Fibroblast of lung (primary cell): ENCODE measurements at regions not wholly inside any gene's neighbourhood (a gene's known extent, or its start where the extent isn't known, plus 50 kb on each side); places are given as distances from the start of the nearest gene placed in this dataset.

Experiments used
- DNase-seq, 2 donors: peaks; one replicate each; pipeline versions ENCODE4 v3.0.0 to v3.0.0-alpha.2; 2010; ENCODE audit warnings: low read depth in 2 of 2
- H2AFZ ChIP-seq: 2 replicates; pipeline ENCODE4 v1.5.1; 2012; ENCODE audit warnings: low read length, control low read depth, inconsistent platforms
- H3K27ac ChIP-seq: 2 replicates; pipeline ENCODE4 v1.5.1; 2011; ENCODE audit warnings: low read length, control low read depth; ENCODE audit not compliant: insufficient read depth
- H3K27me3 ChIP-seq: 2 replicates; pipeline ENCODE4 v1.5.1; 2011; ENCODE audit warnings: mild to moderate bottlenecking, low read length; ENCODE audit not compliant: control insufficient read depth, insufficient read depth
- H3K36me3 ChIP-seq: 2 replicates; pipeline ENCODE4 v1.5.1; 2011; ENCODE audit warnings: low read length; ENCODE audit not compliant: control insufficient read depth, insufficient read depth
- H3K4me1 ChIP-seq: 2 replicates; pipeline ENCODE4 v1.5.1; 2011; ENCODE audit warnings: low read length; ENCODE audit not compliant: control insufficient read depth, insufficient read depth; ENCODE audit errors: extremely low read depth
- H3K4me2 ChIP-seq: 2 replicates; pipeline ENCODE4 v1.5.1; 2011; ENCODE audit warnings: low read length, control low read depth; ENCODE audit not compliant: insufficient read depth; ENCODE audit errors: extremely low read depth
- H3K4me3 ChIP-seq, 4 experiments: fragments of 200-600 bp in 1 of 4; sonication (generic) in 1 of 4; replicated peaks in 1 of 4; 2 replicates each; pipeline ENCODE4 v1.5.1; 2011 to 2016; ENCODE audit warnings: low read length in 4 of 4, low read depth in 3 of 4, mild to moderate bottlenecking in 3 of 4, control low read depth in 2 of 4, inconsistent platforms in 1 of 4, mixed read lengths in 1 of 4; ENCODE audit not compliant: insufficient read depth in 1 of 4; ENCODE audit errors: control extremely low read depth in 1 of 4
- H3K79me2 ChIP-seq: 2 replicates; pipeline ENCODE4 v1.5.1; 2012; ENCODE audit warnings: mild to moderate bottlenecking, low read length, inconsistent platforms; ENCODE audit not compliant: control insufficient read depth, insufficient read depth
- H3K9ac ChIP-seq: 2 replicates; pipeline ENCODE4 v1.5.1; 2011; ENCODE audit warnings: mild to moderate bottlenecking, low read length, control low read depth; ENCODE audit not compliant: insufficient read depth
- H3K9me3 ChIP-seq: 2 replicates; pipeline ENCODE4 v1.5.1; 2012; ENCODE audit warnings: low read depth, low read length; ENCODE audit not compliant: control insufficient read depth, insufficient read depth
- H4K20me1 ChIP-seq: 2 replicates; pipeline ENCODE4 v1.5.1; 2011; ENCODE audit warnings: low read length; ENCODE audit not compliant: control insufficient read depth, insufficient read depth; ENCODE audit errors: extremely low read depth
- CTCF ChIP-seq, 2 donors: IDR thresholded peaks in 1 of 2; conservative IDR thresholded peaks in 1 of 2; 1 replicate in 1 of 2; 2 replicates in 1 of 2; pipeline ENCODE4 v1.5.1; 2011 to 2012; ENCODE audit warnings: low read length in 2 of 2, control low read depth in 1 of 2, inconsistent platforms in 1 of 2, low read depth in 1 of 2, mild to moderate bottlenecking in 1 of 2
- EZH2 ChIP-seq: IDR thresholded peaks from 2 replicates; pipeline ENCODE4 v1.5.1; 2012; ENCODE audit warnings: low read length, control low read depth, mild to moderate bottlenecking; ENCODE audit errors: missing control alignments

GRCh38 chr15:100731267-100732152, 129.1 kb downstream of the ASB7 start:
- H3K4me2 ChIP-seq, result no peak overlapping the region
- H3K79me2 ChIP-seq, result no peaks in the 10 kb centered on the region
- no peaks in the 10 kb centered on the region for H3K36me3 ChIP-seq
- H2AFZ ChIP-seq, result no peak overlapping the region
- H3K27ac ChIP-seq, result no peak overlapping the region
- no peaks in the 10 kb centered on the region for H3K27me3 ChIP-seq
- peaks cover 2% of the 10 kb centered on the region for H3K4me1 ChIP-seq
- DNase-seq, result peak in 1 of 2 donors; percentile 47
- no peak overlapping the region for H3K9ac ChIP-seq
- no peaks in the 10 kb centered on the region for H3K9me3 ChIP-seq
- no peaks in the 10 kb centered on the region for H4K20me1 ChIP-seq
- no peak overlapping the region for H3K4me3 ChIP-seq
- TF ChIP-seq EZH2 (no peak), CTCF (conservative IDR thresholded peaks at IDR 0.05 in 1 of 2, IDR thresholded peaks at IDR 0.05 in 1 of 2; ENCODE audit: low read depth in 1 of 2, low read length in 2 of 2) (no peak)

GRCh38 chr15:100732211-100733055, 130.0 kb downstream of the ASB7 start:
- Histone ChIP-seq H4K20me1 (no peaks in the 10 kb centered on the region), H3K36me3 (no peaks in the 10 kb centered on the region), H3K4me2 (no peak overlapping the region), H3K9me3 (no peaks in the 10 kb centered on the region), H3K4me3 (no peak overlapping the region), H3K9ac (no peak overlapping the region), H2AFZ (no peak overlapping the region), H3K4me1 (peaks cover 2% of the 10 kb centered on the region), H3K79me2 (no peaks in the 10 kb centered on the region), H3K27ac (no peak overlapping the region), H3K27me3 (no peaks in the 10 kb centered on the region)
- peak in 1 of 2 donors; percentile 71 for DNase-seq
- no peak for TF ChIP-seq EZH2
- no peak for TF ChIP-seq CTCF (conservative IDR thresholded peaks at IDR 0.05 in 1 of 2, IDR thresholded peaks at IDR 0.05 in 1 of 2; ENCODE audit: low read depth in 1 of 2, low read length in 2 of 2)
